ENCODE measurements at regions not wholly inside any gene's neighbourhood (a gene's known extent, or its start where the extent isn't known, plus 50 kb on each side); places are given as distances from the start of the nearest gene placed in this dataset.
"Not testable (repeated sequence)": the region's sequence is repeated elsewhere in the genome, so short reads cannot be mapped to it uniquely, and the experiment has no call there.

- no peak for FAIRE-seq
These were observed 489.9 kb downstream of the PLOD2 start for GRCh38 chr3:145671121-145671520.

GRCh38 chr3:145673838-145674237, 487.1 kb downstream of the PLOD2 start:
- FAIRE-seq = no peak

- no peak for FAIRE-seq
These were observed 482.6 kb downstream of the PLOD2 start for GRCh38 chr3:145678401-145678800.

- no peak for FAIRE-seq
These were observed 479.8 kb downstream of the PLOD2 start for GRCh38 chr3:145681181-145681580.

- FAIRE-seq = not testable (repeated sequence)
These were observed 473.0 kb downstream of the PLOD2 start for GRCh38 chr3:145687978-145688377.

GRCh38 chr3:145692751-145693150, 468.2 kb downstream of the PLOD2 start:
- FAIRE-seq = no peak

- FAIRE-seq = no peak
These were observed 465.0 kb downstream of the PLOD2 start for GRCh38 chr3:145696011-145696410.

- no peak for FAIRE-seq
These were observed 462.7 kb downstream of the PLOD2 start for GRCh38 chr3:145698250-145698649.

- no peak for FAIRE-seq
These were observed 462.2 kb downstream of the PLOD2 start for GRCh38 chr3:145698749-145699148.

- FAIRE-seq = no peak
These were observed 457.0 kb downstream of the PLOD2 start for GRCh38 chr3:145704020-145704419.

GRCh38 chr3:145709779-145710178, 451.2 kb downstream of the PLOD2 start:
- FAIRE-seq = not testable (repeated sequence)

GRCh38 chr3:145716519-145716918, 444.5 kb downstream of the PLOD2 start:
- FAIRE-seq = no peak

- FAIRE-seq = no peak
These were observed 441.9 kb downstream of the PLOD2 start for GRCh38 chr3:145719114-145719513.

GRCh38 chr3:145721273-145721805, 439.6 kb downstream of the PLOD2 start:
- no peak for FAIRE-seq

GRCh38 chr3:145721815-145722214, 439.2 kb downstream of the PLOD2 start:
- FAIRE-seq = no peak

- FAIRE-seq = no peak
These were observed 433.5 kb downstream of the PLOD2 start for GRCh38 chr3:145727476-145727875.

- no peak for FAIRE-seq
These were observed 425.4 kb downstream of the PLOD2 start for GRCh38 chr3:145735631-145736030.

- no peak for FAIRE-seq
These were observed 423.0 kb downstream of the PLOD2 start for GRCh38 chr3:145737952-145738351.

- no peak for FAIRE-seq
These were observed 421.1 kb downstream of the PLOD2 start for GRCh38 chr3:145739926-145740325.

- FAIRE-seq = no peak
These were observed 410.3 kb downstream of the PLOD2 start for GRCh38 chr3:145750657-145751056.

- FAIRE-seq = no peak
These were observed 408.4 kb downstream of the PLOD2 start for GRCh38 chr3:145752576-145752975.

GRCh38 chr3:145754605-145755289, 406.2 kb downstream of the PLOD2 start:
- no peak for FAIRE-seq

- FAIRE-seq = no peak
These were observed 400.9 kb downstream of the PLOD2 start for GRCh38 chr3:145760036-145760435.

GRCh38 chr3:145767909-145768308, 393.1 kb downstream of the PLOD2 start:
- FAIRE-seq = no peak
